Inflammatory macrophage treated with lipopolysaccharide for 4 hours (primary cell): ENCODE measurements at regions not wholly inside any gene's neighbourhood (a gene's known extent, or its start where the extent isn't known, plus 50 kb on each side); places are given as distances from the start of the nearest gene placed in this dataset.
A peak's percentile ranks its signal among the peaks of the same experiment; 100 is the strongest.
"Not testable (repeated sequence)": the region's sequence is repeated elsewhere in the genome, so short reads cannot be mapped to it uniquely, and the experiment has no call there.

Experiments
- DNase-seq: peaks from one replicate; pipeline ENCODE4 v3.0.0-alpha.2; 2020

- DNase-seq, result peak; percentile 93
Measured at GRCh38 chr4:14125375-14126129, 498.0 kb upstream of the BOD1L1 start.

GRCh38 chr4:14130551-14130950 lies 503.0 kb upstream of the BOD1L1 start:
- no peak for DNase-seq

- DNase-seq, result no peak
Measured at GRCh38 chr4:14131335-14131734, 503.8 kb upstream of the BOD1L1 start.

- DNase-seq, result peak; percentile 61
Measured at GRCh38 chr4:14132301-14132700, 504.8 kb upstream of the BOD1L1 start.

- DNase-seq, result no peak
Measured at GRCh38 chr4:14138106-14138505, 510.6 kb upstream of the BOD1L1 start.

GRCh38 chr4:14143892-14144291 lies 516.4 kb upstream of the BOD1L1 start:
- no peak for DNase-seq

- DNase-seq, result no peak
Measured at GRCh38 chr4:14149176-14150053, 521.9 kb upstream of the BOD1L1 start.

GRCh38 chr4:14151101-14151500 lies 523.6 kb upstream of the BOD1L1 start:
- no peak for DNase-seq

- no peak for DNase-seq
Measured at GRCh38 chr4:14152834-14153519, 525.5 kb upstream of the BOD1L1 start.

GRCh38 chr4:14155803-14156202 lies 528.3 kb upstream of the BOD1L1 start:
- no peak for DNase-seq

GRCh38 chr4:14157262-14157661 lies 529.7 kb upstream of the BOD1L1 start:
- no peak for DNase-seq

- peak; percentile 88 for DNase-seq
Measured at GRCh38 chr4:14165222-14165920, 537.8 kb upstream of the BOD1L1 start.

GRCh38 chr4:14167876-14168510 lies 540.5 kb upstream of the BOD1L1 start:
- no peak for DNase-seq

GRCh38 chr4:14168919-14169318 lies 541.4 kb upstream of the BOD1L1 start:
- peak; percentile 73 for DNase-seq

- DNase-seq, result no peak
Measured at GRCh38 chr4:14169460-14169859, 541.9 kb upstream of the BOD1L1 start.

GRCh38 chr4:14169940-14170339 lies 542.4 kb upstream of the BOD1L1 start:
- DNase-seq, result not testable (repeated sequence)

- DNase-seq, result no peak
Measured at GRCh38 chr4:14176613-14177012, 549.1 kb upstream of the BOD1L1 start.

GRCh38 chr4:14177987-14178386 lies 550.5 kb upstream of the BOD1L1 start:
- DNase-seq, result no peak

GRCh38 chr4:14178421-14178820 lies 550.9 kb upstream of the BOD1L1 start:
- peak; percentile 42 for DNase-seq

- DNase-seq, result no peak
Measured at GRCh38 chr4:14180166-14180565, 552.6 kb upstream of the BOD1L1 start.

GRCh38 chr4:14180983-14181601 lies 553.6 kb upstream of the BOD1L1 start:
- DNase-seq, result no peak

- no peak for DNase-seq
Measured at GRCh38 chr4:14182148-14182547, 554.6 kb upstream of the BOD1L1 start.
